VCaP (cell line): ENCODE measurements at regions not wholly inside any gene's neighbourhood (a gene's known extent, or its start where the extent isn't known, plus 50 kb on each side); places are given as distances from the start of the nearest gene placed in this dataset.

Experiments
- H3K27ac ChIP-seq: fragments of 450-650 bp; 2 replicates; pipeline ENCODE4 v1.5.1; 2017
- TF ChIP-seq, protein P1 (sequence below): fragments of 450-650 bp; conservative IDR thresholded peaks from 2 replicates; pipeline ENCODE4 v1.5.1; 2017; ENCODE audit warnings: mild to moderate bottlenecking, moderate library complexity

DNA sequence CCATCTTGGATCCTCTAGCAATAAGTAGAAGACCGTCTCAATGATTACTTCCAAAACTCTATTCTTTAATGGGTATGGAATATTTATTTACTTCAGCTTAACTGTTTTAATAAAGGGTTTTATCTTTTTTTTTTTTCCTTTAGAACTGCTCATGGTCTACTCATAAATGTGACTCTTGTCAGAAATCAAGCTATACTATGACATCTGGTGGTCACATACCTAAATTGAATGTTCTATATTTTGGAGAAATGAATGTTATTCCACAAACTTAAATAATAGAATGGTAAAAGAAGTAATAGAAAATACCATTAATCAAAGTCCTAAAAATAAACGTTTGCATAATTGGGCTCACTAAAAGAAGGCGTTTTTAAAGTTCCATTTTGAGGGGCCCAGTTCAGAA, 131.2 kb upstream of the PLCXD3 start:
- TF ChIP-seq, protein P1, sequence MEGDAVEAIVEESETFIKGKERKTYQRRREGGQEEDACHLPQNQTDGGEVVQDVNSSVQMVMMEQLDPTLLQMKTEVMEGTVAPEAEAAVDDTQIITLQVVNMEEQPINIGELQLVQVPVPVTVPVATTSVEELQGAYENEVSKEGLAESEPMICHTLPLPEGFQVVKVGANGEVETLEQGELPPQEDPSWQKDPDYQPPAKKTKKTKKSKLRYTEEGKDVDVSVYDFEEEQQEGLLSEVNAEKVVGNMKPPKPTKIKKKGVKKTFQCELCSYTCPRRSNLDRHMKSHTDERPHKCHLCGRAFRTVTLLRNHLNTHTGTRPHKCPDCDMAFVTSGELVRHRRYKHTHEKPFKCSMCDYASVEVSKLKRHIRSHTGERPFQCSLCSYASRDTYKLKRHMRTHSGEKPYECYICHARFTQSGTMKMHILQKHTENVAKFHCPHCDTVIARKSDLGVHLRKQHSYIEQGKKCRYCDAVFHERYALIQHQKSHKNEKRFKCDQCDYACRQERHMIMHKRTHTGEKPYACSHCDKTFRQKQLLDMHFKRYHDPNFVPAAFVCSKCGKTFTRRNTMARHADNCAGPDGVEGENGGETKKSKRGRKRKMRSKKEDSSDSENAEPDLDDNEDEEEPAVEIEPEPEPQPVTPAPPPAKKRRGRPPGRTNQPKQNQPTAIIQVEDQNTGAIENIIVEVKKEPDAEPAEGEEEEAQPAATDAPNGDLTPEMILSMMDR = peak; percentile 72
- peak overlapping the region; percentile 62; the same call in 1 of the 2 replicates for H3K27ac ChIP-seq

DNA sequence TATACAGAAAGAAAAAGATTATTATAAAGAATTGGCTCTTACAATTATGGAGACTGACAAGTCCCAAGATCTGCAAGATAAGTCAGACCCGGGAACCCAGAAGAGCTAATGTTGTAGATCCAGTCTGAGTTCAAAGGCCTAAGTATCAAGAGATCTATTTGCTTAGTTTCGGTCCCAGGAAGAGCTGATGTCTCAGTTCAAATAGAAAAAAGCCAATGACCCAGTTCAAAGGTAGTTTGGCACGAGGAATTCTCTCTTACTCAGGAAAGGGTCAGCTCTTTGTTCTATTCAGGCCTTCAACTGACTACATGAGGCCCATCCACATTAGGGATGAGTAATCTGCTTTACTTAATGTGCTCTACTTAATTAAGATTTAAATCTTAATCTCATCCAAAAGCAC, 128.3 kb upstream of the PLCXD3 start:
- TF ChIP-seq, protein P1 = no peak
- peak overlapping the region; percentile 62 for H3K27ac ChIP-seq

DNA sequence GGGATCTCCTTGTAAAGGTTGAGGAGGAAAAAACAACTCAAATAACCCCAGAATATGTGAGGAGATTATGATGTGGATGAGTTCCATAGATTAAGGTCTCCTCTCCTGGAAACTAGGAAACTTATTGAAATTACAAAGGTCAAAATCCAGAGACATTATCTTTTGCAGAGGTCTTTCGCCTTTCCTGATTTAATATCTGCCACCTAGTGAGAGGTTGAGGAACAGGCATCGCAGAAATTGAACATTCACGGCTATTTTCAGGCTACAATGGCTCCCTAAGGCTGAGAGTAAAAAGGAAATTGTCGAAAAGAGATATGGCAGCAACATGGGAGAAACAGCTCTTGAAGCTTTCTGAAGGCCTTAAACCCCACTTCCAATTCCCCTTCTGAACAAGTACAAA, 127.5 kb upstream of the PLCXD3 start:
- peak overlapping the region; percentile 62 for H3K27ac ChIP-seq
- TF ChIP-seq, protein P1 = peak; percentile 19

DNA sequence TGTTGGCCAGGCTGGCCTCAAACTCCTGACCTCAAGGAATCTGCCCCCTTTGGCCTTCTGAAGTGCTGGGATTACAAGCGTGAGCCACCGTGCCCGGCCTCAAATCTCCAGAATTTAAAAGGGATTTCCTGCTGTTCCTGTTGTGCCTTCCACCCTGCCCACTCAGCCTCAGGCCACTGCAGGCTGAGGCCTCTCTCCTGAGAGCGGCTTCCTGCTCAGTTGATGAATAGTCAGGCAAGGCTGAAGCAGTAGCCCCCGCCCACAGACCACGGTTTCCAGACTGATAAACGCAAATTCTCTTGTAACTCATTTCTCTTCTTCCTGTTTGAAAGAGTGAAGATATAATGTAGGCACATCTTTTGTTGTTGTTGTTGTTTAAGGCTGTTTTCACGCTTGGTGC, 127.0 kb upstream of the PLCXD3 start:
- TF ChIP-seq, protein P1 = no peak

DNA sequence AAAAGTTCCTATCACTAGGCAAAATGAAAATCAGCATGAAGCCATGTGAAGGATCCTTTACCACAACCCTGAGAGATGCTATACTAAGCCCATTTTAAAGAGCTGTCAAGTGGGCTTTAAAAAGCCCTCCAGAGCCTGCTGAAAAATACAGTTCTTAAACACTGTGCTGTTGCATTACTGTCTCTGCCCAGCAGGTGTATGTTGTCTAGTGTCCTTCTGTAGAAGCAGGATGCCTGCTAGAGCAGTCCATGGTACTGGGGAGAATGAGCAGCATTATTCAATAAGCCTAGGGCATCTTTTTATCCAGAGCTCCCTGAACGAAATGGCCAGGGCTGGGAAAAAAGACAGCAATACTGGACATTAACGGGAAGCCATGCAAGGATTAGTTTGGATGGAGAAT, 126.2 kb upstream of the PLCXD3 start:
- no peak overlapping the region; the same call in 1 of the 2 replicates for H3K27ac ChIP-seq
- TF ChIP-seq, protein P1 = peak; percentile 30

More for the DNA sequence above, 127.0 kb upstream of the PLCXD3 start:
- peak overlapping the region; percentile 62; the same call in 1 of the 2 replicates for H3K27ac ChIP-seq

DNA sequence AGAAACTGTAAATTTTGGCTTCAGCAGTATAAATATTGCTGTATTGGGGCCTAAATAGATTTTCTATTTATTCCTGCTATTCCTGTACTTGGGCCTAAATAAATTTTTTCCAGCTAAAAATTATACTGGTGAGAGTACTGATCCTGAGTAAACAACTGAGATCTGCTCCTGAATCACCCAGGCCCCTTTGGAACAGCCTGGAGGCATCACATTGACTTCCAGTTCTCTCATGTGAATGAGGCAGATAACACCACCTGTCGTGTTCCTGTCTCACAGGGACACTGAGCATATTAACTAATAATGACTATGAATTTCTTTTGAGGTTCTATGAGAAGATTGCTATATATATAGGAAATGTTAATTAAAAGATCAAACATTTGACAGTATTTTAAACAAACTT, 119.5 kb upstream of the PLCXD3 start:
- H3K27ac ChIP-seq = no peak overlapping the region
- TF ChIP-seq, protein P1 = no peak

DNA sequence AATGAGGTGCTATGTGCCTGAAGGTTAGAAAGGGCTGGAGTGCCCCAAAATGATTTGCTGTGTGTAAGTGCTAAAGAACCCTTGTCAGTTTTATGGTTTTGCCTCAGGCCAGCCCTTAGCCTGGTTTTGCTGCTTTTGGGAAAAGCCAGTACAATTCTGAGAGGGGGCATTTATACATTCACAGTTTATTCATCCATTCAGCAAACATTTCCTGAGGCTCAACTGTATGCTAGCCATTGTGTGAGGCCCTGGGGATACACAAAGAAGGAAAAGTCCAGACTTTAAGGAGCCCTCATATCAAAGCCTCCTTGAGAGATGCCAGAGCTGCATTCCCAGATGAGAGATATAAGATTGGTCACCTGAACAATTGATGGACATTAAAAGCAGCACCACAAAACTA, 115.2 kb upstream of the PLCXD3 start:
- TF ChIP-seq, protein P1 = no peak
- H3K27ac ChIP-seq = no peak overlapping the region
